ENCODE measurements at regions not wholly inside any gene's neighbourhood (a gene's known extent, or its start where the extent isn't known, plus 50 kb on each side); places are given as distances from the start of the nearest gene placed in this dataset.

GRCh38 chr14:85714069-85714468 is 184.1 kb downstream of the FLRT2 start:
- TF ChIP-seq CTCF (conservative IDR thresholded peaks at IDR 0.05) (no peak), ZFX (IDR thresholded peaks at IDR 0.05) (no peak)

Measured in C4-2B (cell line).